Panc1 (cell line): ENCODE measurements at regions not wholly inside any gene's neighbourhood (a gene's known extent, or its start where the extent isn't known, plus 50 kb on each side); places are given as distances from the start of the nearest gene placed in this dataset.

Experiments used
- ATAC-seq: fragments of 200-7000 bp; cut with Tn5 transposase; 2 replicates; pipeline ENCODE4 v1.9.1; 2020; ENCODE audit warnings: mild to moderate bottlenecking, moderate library complexity
- BruUV-seq: library from RNA; stranded (reverse); fragments of 400-500 nt; replicated peaks from 2 replicates; lab custom pipeline; 2021; lab: Mats Ljungman, UMichigan
- CTCF ChIA-PET: fragments of 300-600 bp; sonication (Branson Sonifier 250); formaldehyde crosslinking; loops from one replicate; lab custom pipeline; 2022; ENCODE audit warnings: antibody characterized with exemption; lab: Charles Lee
- POLR2A ChIA-PET: fragments of 300-600 bp; sonication (Branson Sonifier 250); formaldehyde crosslinking; loops from one replicate; lab custom pipeline; 2022; ENCODE audit warnings: antibody characterized with exemption; lab: Charles Lee
- DNase-seq: peaks from one replicate; pipeline ENCODE4 v3.0.0-alpha.2; 2010; ENCODE audit warnings: low read depth, low spot score
- H3K27ac ChIP-seq: 2 replicates; pipeline ENCODE4 v1.5.1; 2011; ENCODE audit warnings: mild to moderate bottlenecking, low read length, inconsistent platforms
- H3K27me3 ChIP-seq: fragments of 200-500 bp; sonication (Bioruptor generic); 2 replicates; pipeline ENCODE4 v1.6.0; 2014; ENCODE audit warnings: low read length, inconsistent platforms; ENCODE audit not compliant: control insufficient read depth, insufficient read depth
- H3K36me3 ChIP-seq: fragments of 200-500 bp; sonication (Bioruptor generic); 2 replicates; pipeline ENCODE4 v1.5.1; 2014; ENCODE audit warnings: inconsistent platforms, mild to moderate bottlenecking, low read length, moderate library complexity; ENCODE audit not compliant: control insufficient read depth, insufficient read depth
- H3K4me1 ChIP-seq: 2 replicates; pipeline ENCODE4 v1.5.1; 2011; ENCODE audit warnings: inconsistent platforms, mild to moderate bottlenecking, low read length, moderate library complexity; ENCODE audit not compliant: control insufficient read depth, insufficient read depth
- H3K4me3 ChIP-seq, 2 experiments: 2 replicates each; pipeline ENCODE4 v1.5.1; 2011 to 2012; ENCODE audit warnings: low read depth in 2 of 2, low read length in 2 of 2, mild to moderate bottlenecking in 2 of 2, inconsistent platforms in 1 of 2, moderate library complexity in 1 of 2
- H3K9me3 ChIP-seq: fragments of 200-500 bp; sonication (Bioruptor generic); 2 replicates; pipeline ENCODE4 v1.5.1; 2014; ENCODE audit warnings: low read depth, mild to moderate bottlenecking, inconsistent platforms, low read length, moderate library complexity; ENCODE audit not compliant: control insufficient read depth, insufficient read depth
- CTCF ChIP-seq: fragments of 450-650 bp; IDR thresholded peaks from 2 replicates; pipeline ENCODE4 v1.5.1; 2017; ENCODE audit warnings: mild to moderate bottlenecking
- POLR2AphosphoS5 ChIP-seq: IDR thresholded peaks from 2 replicates; pipeline ENCODE4 v1.6.1; 2012; ENCODE audit warnings: mild to moderate bottlenecking, low read depth, low read length, moderate library complexity
- REST ChIP-seq, 2 experiments: IDR thresholded peaks; 2 replicates each; pipeline ENCODE4 v1.6.1; 2011 to 2012; ENCODE audit warnings: low read depth in 2 of 2, control low read depth in 1 of 2, low read length in 1 of 2, mild to moderate bottlenecking in 1 of 2, moderate library complexity in 1 of 2; ENCODE audit not compliant: insufficient read depth in 1 of 2
- SIN3A ChIP-seq: IDR thresholded peaks from 2 replicates; pipeline ENCODE4 v1.6.1; 2012; ENCODE audit warnings: low read depth, mild to moderate bottlenecking, low read length, moderate library complexity, borderline replicate concordance; ENCODE audit not compliant: insufficient read depth
- TCF7L2 ChIP-seq: IDR thresholded peaks from 2 replicates; pipeline ENCODE4 v1.6.1; 2011; ENCODE audit warnings: mild to moderate bottlenecking, low read depth, low read length, inconsistent platforms
- in situ Hi-C: cut with HindIII; loops from 2 replicates; pipeline ENCODE4 v1.10.0; 2016; ENCODE audit warnings: low sequenced_read_pairs, low pct_unique_long_range_greater_than_20kb
- intact Hi-C: fragments of 100-400 bp; cut with micrococcal nuclease; formaldehyde crosslinking; loops from one replicate; pipeline ENCODE4 v1.10.0; 2022; ENCODE audit not compliant: unreplicated experiment

GRCh38 chr5:54727874-54728587 lies 210.5 kb downstream of the SNX18 start:
- Histone ChIP-seq H3K4me3 (no peak overlapping the region), H3K9me3 (no peaks in the 10 kb centered on the region), H3K27ac (no peak overlapping the region), H3K4me1 (no peaks in the 10 kb centered on the region), H3K27me3 (0 out of 2 replicates have a peak, but pooled peaks cover 3% of the 10 kb centered on the region), H3K36me3 (no peaks in the 10 kb centered on the region)
- ChIA-PET POLR2A (no interaction called here), CTCF (no interaction called here)
- intact Hi-C loops = no loop called here
- in situ Hi-C loops = no loop called here
- TF ChIP-seq SIN3A = no peak
- no peak for TF ChIP-seq POLR2AphosphoS5
- no peak for TF ChIP-seq REST (IDR thresholded peaks at IDR 0.05; ENCODE audit: insufficient read depth in 1 of 2, low read depth in 2 of 2, low read length in 1 of 2)
- no peak for TF ChIP-seq CTCF
- TF ChIP-seq TCF7L2 = no peak
- no TSS peak for BruUV-seq
- ATAC-seq (no peak), DNase-seq (no peak)

DNA sequence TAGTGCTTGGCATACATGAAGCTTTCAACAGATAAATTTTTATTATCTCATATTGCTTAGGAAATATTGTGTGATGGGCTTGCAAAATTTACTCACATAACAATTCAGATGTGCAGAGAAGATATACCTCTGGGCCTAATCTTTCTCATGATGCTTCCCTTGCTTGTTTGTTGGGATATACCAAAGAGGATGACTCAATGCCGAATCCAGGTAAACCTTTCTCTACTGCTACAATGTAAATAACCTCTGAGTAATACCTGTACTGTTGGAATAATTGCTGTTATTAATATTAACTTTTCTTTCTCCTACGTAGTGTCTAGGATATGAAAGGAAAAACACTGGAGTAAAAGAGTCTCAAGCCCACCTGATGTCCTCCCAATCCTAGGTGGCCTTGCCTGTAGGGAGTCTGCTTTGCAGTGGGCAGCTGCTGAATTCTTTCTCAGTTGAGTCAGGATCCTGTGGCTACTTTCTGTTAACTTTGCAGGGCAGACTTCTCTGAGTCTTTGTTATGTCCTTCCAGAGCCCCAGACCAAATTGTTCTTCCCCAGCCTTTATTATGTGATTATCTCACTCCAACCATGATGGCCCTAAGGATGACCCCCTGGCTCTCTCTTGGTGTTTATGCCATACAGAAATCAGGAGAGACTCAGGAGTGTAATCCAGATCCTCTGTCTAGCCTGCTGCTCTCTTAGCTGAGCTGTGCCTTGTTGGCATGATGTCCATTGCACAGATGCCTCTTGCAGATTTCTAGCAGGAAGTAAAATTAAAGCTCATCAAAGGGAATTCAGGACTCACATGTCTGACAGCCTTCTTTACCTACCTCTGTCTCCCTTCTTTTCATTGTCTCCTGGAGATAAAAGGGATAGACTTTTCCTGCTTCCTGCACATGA lies 208.1 kb downstream of the SNX18 start:
- intact Hi-C loops (no loop called here), in situ Hi-C loops (no loop called here)
- no peaks in the 10 kb centered on the region for H3K36me3 ChIP-seq
- DNase-seq (no peak), ATAC-seq (no peak)
- BruUV-seq = no TSS peak
- no peak for TF ChIP-seq TCF7L2
- no peak for TF ChIP-seq REST (IDR thresholded peaks at IDR 0.05; ENCODE audit: insufficient read depth in 1 of 2, low read depth in 2 of 2, low read length in 1 of 2)
- TF ChIP-seq CTCF = no peak
- TF ChIP-seq POLR2AphosphoS5 = no peak
- TF ChIP-seq SIN3A = no peak
- POLR2A ChIA-PET = no interaction called here
- 0 out of 2 replicates have a peak, but pooled peaks cover 3% of the 10 kb centered on the region for H3K27me3 ChIP-seq
- H3K9me3 ChIP-seq = no peaks in the 10 kb centered on the region
- no peaks in the 10 kb centered on the region for H3K4me1 ChIP-seq
- CTCF ChIA-PET = no interaction called here
- no peak overlapping the region for H3K4me3 ChIP-seq
- H3K27ac ChIP-seq = no peak overlapping the region
